Endodermal cell (in vitro differentiated cells): ENCODE measurements at regions not wholly inside any gene's neighbourhood (a gene's known extent, or its start where the extent isn't known, plus 50 kb on each side); places are given as distances from the start of the nearest gene placed in this dataset.

Experiments used
- DNase-seq: peaks from one replicate; pipeline ENCODE4 v3.0.0-alpha.2; 2017
- H3K27ac ChIP-seq: 2 replicates; pipeline ENCODE4 v1.5.1; 2013; ENCODE audit warnings: mild to moderate bottlenecking, low read depth, low read length, moderate library complexity
- H3K27me3 ChIP-seq: 2 replicates; pipeline ENCODE4 v1.6.1; 2013; ENCODE audit warnings: mild to moderate bottlenecking, low read length, moderate library complexity; ENCODE audit not compliant: insufficient read depth, control insufficient read depth, poor library complexity, severe bottlenecking
- H3K36me3 ChIP-seq: 2 replicates; pipeline ENCODE4 v1.7.0; 2013; ENCODE audit warnings: mild to moderate bottlenecking, low read length, moderate library complexity; ENCODE audit not compliant: control insufficient read depth, insufficient read depth
- H3K4me1 ChIP-seq: one replicate; pipeline ENCODE4 v1.7.0; 2013; ENCODE audit warnings: low read length; ENCODE audit not compliant: control insufficient read depth, insufficient read depth
- H3K4me3 ChIP-seq: 2 replicates; pipeline ENCODE4 v1.5.1; 2013; ENCODE audit warnings: mild to moderate bottlenecking, low read length, moderate library complexity
- H3K9ac ChIP-seq: 2 replicates; pipeline ENCODE4 v1.6.1; 2013; ENCODE audit warnings: mild to moderate bottlenecking, low read length, moderate library complexity; ENCODE audit not compliant: poor library complexity, severe bottlenecking; ENCODE audit errors: extremely low read depth
- H3K9me3 ChIP-seq: 2 replicates; pipeline ENCODE4 v1.6.1; 2013; ENCODE audit warnings: mild to moderate bottlenecking, low read length, moderate library complexity; ENCODE audit not compliant: control insufficient read depth
- H3K27ac Mint-ChIP-seq: 2 replicates; pipeline ENCODE4 v1.8.0; 2020; ENCODE audit warnings: mixed read lengths
- H3K27me3 Mint-ChIP-seq: 2 replicates; pipeline ENCODE4 v1.8.0; 2021; ENCODE audit warnings: mild to moderate bottlenecking, mixed read lengths; ENCODE audit not compliant: insufficient read depth
- H3K36me3 Mint-ChIP-seq: 2 replicates; pipeline ENCODE4 v1.8.0; 2020; ENCODE audit warnings: low read depth, mixed read lengths
- H3K4me1 Mint-ChIP-seq: 2 replicates; pipeline ENCODE4 v1.8.0; 2020; ENCODE audit warnings: mixed read lengths
- H3K4me3 Mint-ChIP-seq: 2 replicates; pipeline ENCODE4 v1.8.0; 2020; ENCODE audit warnings: mild to moderate bottlenecking, moderate library complexity, mixed read lengths
- H3K9me3 Mint-ChIP-seq: 2 replicates; pipeline ENCODE4 v1.8.0; 2020; ENCODE audit warnings: mild to moderate bottlenecking, mixed read lengths
- CTCF ChIP-seq: fragments of 200-600 bp; sonication (generic); conservative IDR thresholded peaks from 2 replicates; pipeline ENCODE4 v1.5.0; 2021; ENCODE audit warnings: antibody characterized with exemption, mild to moderate bottlenecking
- WGBS, 2 experiments: methylation state at CpG; one replicate each; pipeline versions ENCODE4 v1.1.5 to v1.1.7; 2013; ENCODE audit warnings: missing lambda C conversion rate in 2 of 2, mixed read lengths in 1 of 2; ENCODE audit not compliant: insufficient coverage in 1 of 2, insufficient read length in 1 of 2; 5-methylcytosine and 5-hydroxymethylcytosine counted together

DNA sequence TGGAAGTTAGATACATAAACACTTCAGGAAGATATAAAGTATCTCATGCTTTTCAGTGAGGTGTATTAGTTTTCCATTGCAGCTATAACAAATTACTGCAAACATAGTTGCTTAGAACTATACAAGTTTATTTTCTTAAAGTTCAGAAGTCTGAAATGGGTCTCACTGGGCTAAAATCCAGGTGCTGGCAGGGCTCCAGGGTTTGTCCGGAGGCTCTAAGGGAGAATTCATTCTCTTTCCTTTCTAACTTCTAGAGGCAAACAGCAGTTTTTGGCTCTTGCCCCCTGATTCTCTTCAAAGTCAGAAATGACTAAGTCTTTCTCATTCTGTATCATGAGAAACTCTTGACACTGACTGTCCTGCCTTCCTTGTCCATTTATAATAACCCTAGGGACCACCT, 138.8 kb downstream of the AASDHPPT start:
- no peak overlapping the region for H3K4me3 Mint-ChIP-seq
- H3K36me3 Mint-ChIP-seq, result no peaks in the 10 kb centered on the region
- no peak overlapping the region for H3K4me3 ChIP-seq
- H3K27me3 ChIP-seq, result no peaks in the 10 kb centered on the region
- H3K36me3 ChIP-seq, result no peaks in the 10 kb centered on the region
- no peak overlapping the region for H3K9ac ChIP-seq
- no peaks in the 10 kb centered on the region for H3K4me1 Mint-ChIP-seq
- H3K9me3 ChIP-seq, result peaks cover 5% of the 10 kb centered on the region
- no peak for DNase-seq
- no peaks in the 10 kb centered on the region for H3K4me1 ChIP-seq
- H3K9me3 Mint-ChIP-seq, result no peaks in the 10 kb centered on the region
- H3K27me3 Mint-ChIP-seq, result peaks cover 14% of the 10 kb centered on the region
- no peak overlapping the region for H3K27ac Mint-ChIP-seq
- WGBS, 2 experiments, result 83 to 94% methylated on average over 1 of the region's 1 CpG
- no peak for TF ChIP-seq CTCF
- no peak overlapping the region for H3K27ac ChIP-seq

- Mint-ChIP-seq H3K9me3 (peaks cover 9% of the 10 kb centered on the region), H3K4me1 (no peaks in the 10 kb centered on the region), H3K27ac (no peak overlapping the region), H3K36me3 (no peaks in the 10 kb centered on the region), H3K4me3 (no peak overlapping the region), H3K27me3 (peaks cover 8% of the 10 kb centered on the region)
- no peak overlapping the region for H3K27ac ChIP-seq
- H3K4me3 ChIP-seq, result peak overlapping the region; percentile 57
- no peaks in the 10 kb centered on the region for H3K36me3 ChIP-seq
- H3K27me3 ChIP-seq, result no peaks in the 10 kb centered on the region
- no peak for TF ChIP-seq CTCF
- no peak overlapping the region for H3K9ac ChIP-seq
- H3K9me3 ChIP-seq, result peaks cover 16% of the 10 kb centered on the region
- H3K4me1 ChIP-seq, result no peaks in the 10 kb centered on the region
- DNase-seq, result no peak
- 95% methylated on average over 2 of the region's 2 CpGs for WGBS, 2 experiments
Observed at GRCh38 chr11:106217456-106217855, 140.0 kb downstream of the AASDHPPT start.

GRCh38 chr11:106218106-106218505, 140.6 kb downstream of the AASDHPPT start:
- WGBS, 2 experiments, result 71 to 76% methylated on average over 3 of the region's 3 CpGs
- DNase-seq, result no peak
- H3K9ac ChIP-seq, result no peak overlapping the region
- no peaks in the 10 kb centered on the region for H3K4me1 ChIP-seq
- no peak overlapping the region for H3K27ac ChIP-seq
- peaks cover 22% of the 10 kb centered on the region for H3K9me3 ChIP-seq
- H3K27me3 Mint-ChIP-seq, result peaks cover 3% of the 10 kb centered on the region
- no peak overlapping the region for H3K4me3 ChIP-seq
- H3K36me3 ChIP-seq, result no peaks in the 10 kb centered on the region
- peaks cover 16% of the 10 kb centered on the region for H3K9me3 Mint-ChIP-seq
- H3K4me1 Mint-ChIP-seq, result no peaks in the 10 kb centered on the region
- H3K27ac Mint-ChIP-seq, result no peak overlapping the region
- H3K36me3 Mint-ChIP-seq, result no peaks in the 10 kb centered on the region
- TF ChIP-seq CTCF, result no peak
- H3K27me3 ChIP-seq, result no peaks in the 10 kb centered on the region
- no peak overlapping the region for H3K4me3 Mint-ChIP-seq
